ENCODE measurements at regions not wholly inside any gene's neighbourhood (a gene's known extent, or its start where the extent isn't known, plus 50 kb on each side); places are given as distances from the start of the nearest gene placed in this dataset.
"Not testable (repeated sequence)": the region's sequence is repeated elsewhere in the genome, so short reads cannot be mapped to it uniquely, and the experiment has no call there.

DNA sequence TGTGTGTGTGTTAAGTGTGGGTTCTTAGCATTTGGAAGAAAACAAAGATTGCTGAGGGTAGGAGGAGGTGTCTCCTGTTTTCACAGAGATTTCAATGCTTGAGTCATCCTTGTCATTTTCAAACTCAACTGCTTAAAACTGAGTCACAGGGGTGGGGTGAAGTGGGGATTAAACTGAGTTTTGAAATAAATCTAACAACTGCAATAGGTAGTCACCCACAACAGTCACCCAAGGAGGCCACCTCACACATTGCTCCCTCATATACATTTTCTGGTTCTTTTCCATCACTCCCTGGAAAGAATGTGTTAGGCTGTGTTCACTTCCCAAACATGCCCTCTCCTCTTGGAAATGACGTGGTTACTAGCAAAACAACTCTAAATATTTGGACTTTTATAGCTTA lies 187.7 kb upstream of the CMC1 start:
- no peaks in the 10 kb centered on the region for H3K36me3 ChIP-seq
- H3K9me3 ChIP-seq (ENCODE audit: low read depth), result no peaks in the 10 kb centered on the region
- H3K4me1 ChIP-seq (ENCODE audit: low read depth), result no peaks in the 10 kb centered on the region
- TF ChIP-seq, protein P1, sequence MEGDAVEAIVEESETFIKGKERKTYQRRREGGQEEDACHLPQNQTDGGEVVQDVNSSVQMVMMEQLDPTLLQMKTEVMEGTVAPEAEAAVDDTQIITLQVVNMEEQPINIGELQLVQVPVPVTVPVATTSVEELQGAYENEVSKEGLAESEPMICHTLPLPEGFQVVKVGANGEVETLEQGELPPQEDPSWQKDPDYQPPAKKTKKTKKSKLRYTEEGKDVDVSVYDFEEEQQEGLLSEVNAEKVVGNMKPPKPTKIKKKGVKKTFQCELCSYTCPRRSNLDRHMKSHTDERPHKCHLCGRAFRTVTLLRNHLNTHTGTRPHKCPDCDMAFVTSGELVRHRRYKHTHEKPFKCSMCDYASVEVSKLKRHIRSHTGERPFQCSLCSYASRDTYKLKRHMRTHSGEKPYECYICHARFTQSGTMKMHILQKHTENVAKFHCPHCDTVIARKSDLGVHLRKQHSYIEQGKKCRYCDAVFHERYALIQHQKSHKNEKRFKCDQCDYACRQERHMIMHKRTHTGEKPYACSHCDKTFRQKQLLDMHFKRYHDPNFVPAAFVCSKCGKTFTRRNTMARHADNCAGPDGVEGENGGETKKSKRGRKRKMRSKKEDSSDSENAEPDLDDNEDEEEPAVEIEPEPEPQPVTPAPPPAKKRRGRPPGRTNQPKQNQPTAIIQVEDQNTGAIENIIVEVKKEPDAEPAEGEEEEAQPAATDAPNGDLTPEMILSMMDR (IDR thresholded peaks at IDR 0.05; ENCODE audit: low read depth, low read length), result no peak
- peak in 1 of 2 donors; percentile 37 for DNase-seq (ENCODE audit: low read depth in 1 of 2, low spot score in 1 of 2)
- H3K27ac ChIP-seq, result no peak overlapping the region
- H3K27me3 ChIP-seq, result no peaks in the 10 kb centered on the region
- no peak overlapping the region for H3K4me3 ChIP-seq

GRCh38 chr3:28056806-28057205 lies 184.6 kb upstream of the CMC1 start:
- H3K4me3 ChIP-seq, result no peak overlapping the region
- no peak for DNase-seq (ENCODE audit: low read depth in 1 of 2, low spot score in 1 of 2)
- no peaks in the 10 kb centered on the region for H3K27me3 ChIP-seq
- no peaks in the 10 kb centered on the region for H3K9me3 ChIP-seq (ENCODE audit: low read depth)
- H3K36me3 ChIP-seq, result no peaks in the 10 kb centered on the region
- TF ChIP-seq, protein P1 (IDR thresholded peaks at IDR 0.05; ENCODE audit: low read depth, low read length), result no peak
- no peak overlapping the region for H3K27ac ChIP-seq
- H3K4me1 ChIP-seq (ENCODE audit: low read depth), result no peaks in the 10 kb centered on the region

GRCh38 chr3:28057539-28057938 lies 183.9 kb upstream of the CMC1 start:
- TF ChIP-seq, protein P1 (IDR thresholded peaks at IDR 0.05; ENCODE audit: low read depth, low read length), result no peak

DNA sequence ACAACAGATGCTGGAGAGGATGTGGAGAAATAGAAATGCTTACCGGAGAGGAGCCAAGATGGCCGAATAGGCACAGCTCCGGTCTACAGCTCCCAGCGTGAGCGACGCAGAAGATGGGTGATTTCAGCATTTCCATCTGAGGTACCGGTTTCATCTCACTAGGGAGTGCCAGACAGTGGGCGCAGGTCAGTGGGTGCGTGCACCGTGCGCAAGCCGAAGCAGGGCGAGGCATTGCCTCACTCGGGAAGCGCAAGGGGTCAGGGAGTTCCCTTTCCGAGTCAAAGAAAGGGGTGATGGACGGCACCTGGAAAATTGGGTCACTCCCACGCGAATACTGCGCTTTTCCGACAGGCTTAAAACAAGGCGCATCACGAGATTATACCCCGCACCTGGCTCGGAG lies 182.2 kb upstream of the CMC1 start:
- DNase-seq (ENCODE audit: low read depth in 1 of 2, low spot score in 1 of 2); H3K4me3 ChIP-seq; H3K9me3 ChIP-seq (ENCODE audit: low read depth); H3K4me1 ChIP-seq (ENCODE audit: low read depth); H3K36me3 ChIP-seq; H3K27ac ChIP-seq; H3K27me3 ChIP-seq: not testable (repeated sequence)

More at GRCh38 chr3:28057539-28057938, 183.9 kb upstream of the CMC1 start:
- H3K36me3 ChIP-seq, result no peaks in the 10 kb centered on the region
- H3K4me1 ChIP-seq (ENCODE audit: low read depth), result no peaks in the 10 kb centered on the region
- H3K27me3 ChIP-seq, result no peaks in the 10 kb centered on the region
- DNase-seq (ENCODE audit: low read depth in 1 of 2, low spot score in 1 of 2), result no peak
- H3K4me3 ChIP-seq, result no peak overlapping the region
- H3K9me3 ChIP-seq (ENCODE audit: low read depth), result no peaks in the 10 kb centered on the region
- no peak overlapping the region for H3K27ac ChIP-seq

DNA sequence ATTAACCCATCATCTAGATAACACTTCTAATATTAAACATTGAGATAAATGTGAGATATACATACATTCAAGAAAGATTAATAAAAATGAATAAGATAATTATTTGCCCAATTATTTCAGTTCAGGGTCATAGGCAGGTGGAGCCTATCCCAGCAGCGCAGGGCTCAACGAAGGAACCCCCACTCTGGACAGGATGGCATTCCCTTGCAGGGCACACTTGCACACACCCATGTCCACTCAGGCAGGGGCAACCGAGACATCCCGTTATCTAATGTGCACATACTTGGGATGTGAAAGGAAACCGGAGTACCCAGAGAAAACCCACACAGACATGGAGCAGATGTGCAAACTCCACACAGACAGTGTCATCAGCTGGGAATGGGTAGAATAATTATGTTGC lies 175.4 kb upstream of the CMC1 start:
- H3K36me3 ChIP-seq, result no peaks in the 10 kb centered on the region
- TF ChIP-seq, protein P1 (IDR thresholded peaks at IDR 0.05; ENCODE audit: low read depth, low read length), result no peak
- no peak for DNase-seq (ENCODE audit: low read depth in 1 of 2, low spot score in 1 of 2)

DNA sequence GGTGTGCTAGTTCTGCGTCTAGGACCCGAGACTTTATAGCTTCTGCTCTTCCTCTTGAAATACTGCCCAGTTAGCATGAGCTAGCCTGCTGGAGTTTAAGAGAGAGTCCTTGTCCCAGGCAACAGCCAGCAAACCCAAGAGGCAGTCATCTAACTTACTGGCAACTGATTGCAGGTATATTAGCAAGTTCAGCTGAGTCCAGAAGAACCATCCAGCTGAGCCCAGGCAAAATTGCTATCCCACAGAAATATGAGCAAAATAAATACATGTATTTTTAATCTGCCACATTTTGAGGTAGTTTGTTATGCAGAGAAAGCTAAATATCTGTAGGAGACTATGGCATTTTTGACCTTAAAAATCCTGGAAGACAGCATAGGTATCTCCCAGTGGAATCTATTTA lies 174.4 kb upstream of the CMC1 start:
- no peak for DNase-seq (ENCODE audit: low read depth in 1 of 2, low spot score in 1 of 2)
- no peaks in the 10 kb centered on the region for H3K4me1 ChIP-seq (ENCODE audit: low read depth)
- no peaks in the 10 kb centered on the region for H3K36me3 ChIP-seq
- H3K27ac ChIP-seq, result no peak overlapping the region
- no peak overlapping the region for H3K4me3 ChIP-seq
- no peaks in the 10 kb centered on the region for H3K9me3 ChIP-seq (ENCODE audit: low read depth)
- TF ChIP-seq, protein P1 (IDR thresholded peaks at IDR 0.05; ENCODE audit: low read depth, low read length), result no peak
- H3K27me3 ChIP-seq, result no peaks in the 10 kb centered on the region

More for the DNA sequence above, 175.4 kb upstream of the CMC1 start:
- Histone ChIP-seq H3K27ac (no peak overlapping the region), H3K4me1 (ENCODE audit: low read depth) (no peaks in the 10 kb centered on the region), H3K27me3 (no peaks in the 10 kb centered on the region), H3K9me3 (ENCODE audit: low read depth) (no peaks in the 10 kb centered on the region), H3K4me3 (no peak overlapping the region)
